Keratinocyte (primary cell): ENCODE measurements at regions not wholly inside any gene's neighbourhood (a gene's known extent, or its start where the extent isn't known, plus 50 kb on each side); places are given as distances from the start of the nearest gene placed in this dataset.

Experiments
- DNase-seq: peaks from one replicate; pipeline ENCODE4 v3.0.0-alpha.2; 2011; ENCODE audit warnings: low read depth, missing footprints, low spot score
- FAIRE-seq: peaks from 2 replicates; lab custom pipeline; 2011; peaks lifted over from hg19 to GRCh38; lab: Jason Lieb, UNC
- H2AFZ ChIP-seq: 2 replicates; pipeline ENCODE4 v1.6.0; 2012; ENCODE audit warnings: low read length, control low read depth, inconsistent platforms; ENCODE audit not compliant: control insufficient read depth
- H3K27ac ChIP-seq: 2 replicates; pipeline ENCODE4 v1.5.1; 2011; ENCODE audit warnings: low read length; ENCODE audit not compliant: control insufficient read depth, insufficient read depth
- H3K27me3 ChIP-seq: 3 replicates; pipeline ENCODE4 v1.6.0; 2011; ENCODE audit warnings: low read length; ENCODE audit not compliant: control insufficient read depth, insufficient read depth; ENCODE audit errors: extremely low read depth
- H3K36me3 ChIP-seq, 2 experiments: 2 replicates in 1 of 2; 3 replicates in 1 of 2; pipeline ENCODE4 v1.5.1; 2011; ENCODE audit warnings: low read length in 2 of 2, mild to moderate bottlenecking in 1 of 2; ENCODE audit not compliant: control insufficient read depth in 2 of 2, insufficient read depth in 2 of 2; ENCODE audit errors: extremely low read depth in 1 of 2
- H3K4me1 ChIP-seq: 3 replicates; pipeline ENCODE4 v1.5.1; 2011; ENCODE audit warnings: low read length; ENCODE audit not compliant: control insufficient read depth, insufficient read depth; ENCODE audit errors: extremely low read depth
- H3K4me2 ChIP-seq: 3 replicates; pipeline ENCODE4 v1.6.0; 2011; ENCODE audit warnings: low read depth, low read length; ENCODE audit not compliant: control insufficient read depth, insufficient read depth; ENCODE audit errors: extremely low read depth
- H3K4me3 ChIP-seq, 3 experiments: fragments of 200-600 bp in 1 of 3; sonication (generic) in 1 of 3; 2 replicates in 2 of 3; 3 replicates in 1 of 3; pipeline ENCODE4 v1.5.1; 2011 to 2016; ENCODE audit warnings: low read length in 3 of 3, mild to moderate bottlenecking in 3 of 3, control low read depth in 2 of 3, inconsistent platforms in 1 of 3, low read depth in 1 of 3, mixed read lengths in 1 of 3, mixed run types in 1 of 3, moderate library complexity in 1 of 3; ENCODE audit not compliant: control insufficient read depth in 2 of 3, insufficient read depth in 2 of 3; ENCODE audit errors: extremely low read depth in 1 of 3
- H3K79me2 ChIP-seq: 2 replicates; pipeline ENCODE4 v1.6.0; 2012; ENCODE audit warnings: low read length; ENCODE audit not compliant: control insufficient read depth, insufficient read depth
- H3K9ac ChIP-seq: 3 replicates; pipeline ENCODE4 v1.6.0; 2011; ENCODE audit warnings: low read length; ENCODE audit not compliant: control insufficient read depth, insufficient read depth; ENCODE audit errors: extremely low read depth
- H3K9me1 ChIP-seq: 3 replicates; pipeline ENCODE4 v1.6.0; 2011; ENCODE audit warnings: low read length; ENCODE audit not compliant: control insufficient read depth, insufficient read depth; ENCODE audit errors: extremely low read depth
- H3K9me3 ChIP-seq: 2 replicates; pipeline ENCODE4 v1.5.1; 2012; ENCODE audit warnings: low read depth, low read length; ENCODE audit not compliant: control insufficient read depth
- H4K20me1 ChIP-seq: 3 replicates; pipeline ENCODE4 v1.6.0; 2011; ENCODE audit warnings: low read length; ENCODE audit not compliant: control insufficient read depth, insufficient read depth; ENCODE audit errors: extremely low read depth
- EZH2 ChIP-seq: IDR thresholded peaks from one replicate; pipeline ENCODE4 v1.6.1; 2012; ENCODE audit warnings: inconsistent platforms, mild to moderate bottlenecking, low read length, moderate library complexity
- dilution Hi-C: fragments of 300-500 bp; cut with MboI; formaldehyde crosslinking; loops from one replicate; pipeline ENCODE4 v1.7.0; 2020; ENCODE audit warnings: low sequenced_read_pairs; ENCODE audit not compliant: extremely low pct_ligation_motif_present
- TF ChIP-seq, protein P1 (sequence below), 3 experiments: IDR thresholded peaks in 1 of 3; conservative IDR thresholded peaks in 1 of 3; optimal IDR thresholded peaks in 1 of 3; 2 replicates in 2 of 3; 3 replicates in 1 of 3; pipeline versions ENCODE3 to v1.5.1; 2011; ENCODE audit warnings: low read length in 3 of 3, mild to moderate bottlenecking in 3 of 3, moderate library complexity in 2 of 3, control low read depth in 1 of 3, inconsistent platforms in 1 of 3; ENCODE audit not compliant: insufficient read depth in 2 of 3; ENCODE audit errors: extremely low read depth in 1 of 3

GRCh38 chr7:91551377-91552175 is 287.3 kb downstream of the FZD1 start:
- Histone ChIP-seq H3K27ac (no peak overlapping the region), H2AFZ (no peak overlapping the region), H3K79me2 (no peaks in the 10 kb centered on the region)

GRCh38 chr7:91553410-91553895 is 289.2 kb downstream of the FZD1 start:
- no peaks in the 10 kb centered on the region for H3K79me2 ChIP-seq
- H3K4me3 ChIP-seq: no peak overlapping the region
- peaks cover 25% of the 10 kb centered on the region for H3K4me1 ChIP-seq
- TF ChIP-seq, protein P1, sequence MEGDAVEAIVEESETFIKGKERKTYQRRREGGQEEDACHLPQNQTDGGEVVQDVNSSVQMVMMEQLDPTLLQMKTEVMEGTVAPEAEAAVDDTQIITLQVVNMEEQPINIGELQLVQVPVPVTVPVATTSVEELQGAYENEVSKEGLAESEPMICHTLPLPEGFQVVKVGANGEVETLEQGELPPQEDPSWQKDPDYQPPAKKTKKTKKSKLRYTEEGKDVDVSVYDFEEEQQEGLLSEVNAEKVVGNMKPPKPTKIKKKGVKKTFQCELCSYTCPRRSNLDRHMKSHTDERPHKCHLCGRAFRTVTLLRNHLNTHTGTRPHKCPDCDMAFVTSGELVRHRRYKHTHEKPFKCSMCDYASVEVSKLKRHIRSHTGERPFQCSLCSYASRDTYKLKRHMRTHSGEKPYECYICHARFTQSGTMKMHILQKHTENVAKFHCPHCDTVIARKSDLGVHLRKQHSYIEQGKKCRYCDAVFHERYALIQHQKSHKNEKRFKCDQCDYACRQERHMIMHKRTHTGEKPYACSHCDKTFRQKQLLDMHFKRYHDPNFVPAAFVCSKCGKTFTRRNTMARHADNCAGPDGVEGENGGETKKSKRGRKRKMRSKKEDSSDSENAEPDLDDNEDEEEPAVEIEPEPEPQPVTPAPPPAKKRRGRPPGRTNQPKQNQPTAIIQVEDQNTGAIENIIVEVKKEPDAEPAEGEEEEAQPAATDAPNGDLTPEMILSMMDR (optimal IDR thresholded peaks at IDR 0.05 in 1 of 3, IDR thresholded peaks at IDR 0.05 in 1 of 3, conservative IDR thresholded peaks at IDR 0.05 in 1 of 3; ENCODE audit: extremely low read depth in 1 of 3, insufficient read depth in 2 of 3, low read length in 3 of 3): no peak
- no peak for TF ChIP-seq EZH2
- no peaks in the 10 kb centered on the region for H3K36me3 ChIP-seq
- dilution Hi-C loops: no loop called here
- H3K9me1 ChIP-seq: no peaks in the 10 kb centered on the region
- no peaks in the 10 kb centered on the region for H4K20me1 ChIP-seq
- H3K9ac ChIP-seq: no peak overlapping the region
- no peaks in the 10 kb centered on the region for H3K27me3 ChIP-seq
- DNase-seq: no peak
- no peaks in the 10 kb centered on the region for H3K9me3 ChIP-seq
- H3K4me2 ChIP-seq: no peak overlapping the region
- H2AFZ ChIP-seq: no peak overlapping the region
- H3K27ac ChIP-seq: no peak overlapping the region
- FAIRE-seq: no peak

More at GRCh38 chr7:91551377-91552175, 287.3 kb downstream of the FZD1 start:
- FAIRE-seq (peak; percentile 34), DNase-seq (no peak)
- TF ChIP-seq EZH2: no peak
- TF ChIP-seq, protein P1 (optimal IDR thresholded peaks at IDR 0.05 in 1 of 3, IDR thresholded peaks at IDR 0.05 in 1 of 3, conservative IDR thresholded peaks at IDR 0.05 in 1 of 3; ENCODE audit: extremely low read depth in 1 of 3, insufficient read depth in 2 of 3, low read length in 3 of 3): no peak
- peaks cover 6% of the 10 kb centered on the region for H3K4me1 ChIP-seq
- H3K9me1 ChIP-seq: no peaks in the 10 kb centered on the region
- no peaks in the 10 kb centered on the region for H3K9me3 ChIP-seq
- no peak overlapping the region for H3K9ac ChIP-seq
- dilution Hi-C loops: no loop called here
- H4K20me1 ChIP-seq: no peaks in the 10 kb centered on the region
- H3K27me3 ChIP-seq: no peaks in the 10 kb centered on the region
- H3K36me3 ChIP-seq: no peaks in the 10 kb centered on the region
- no peak overlapping the region for H3K4me3 ChIP-seq
- H3K4me2 ChIP-seq: peak overlapping the region; percentile 0
